Endometrial microvascular endothelial cells (primary cell): ENCODE measurements at regions not wholly inside any gene's neighbourhood (a gene's known extent, or its start where the extent isn't known, plus 50 kb on each side); places are given as distances from the start of the nearest gene placed in this dataset.

ENCODE experiments used
- in situ Hi-C: cut with HindIII; loops from 2 replicates; pipeline ENCODE4 v1.10.0; 2017; ENCODE audit warnings: low sequenced_read_pairs, low pct_unique_long_range_greater_than_20kb; ENCODE audit errors: inconsistent ontology term

GRCh38 chr11:15473954-15474837 lies 359.5 kb downstream of the INSC start:
- in situ Hi-C loops: no loop called here

GRCh38 chr11:15476371-15476917 lies 361.7 kb downstream of the INSC start:
- in situ Hi-C loops: no loop called here

DNA sequence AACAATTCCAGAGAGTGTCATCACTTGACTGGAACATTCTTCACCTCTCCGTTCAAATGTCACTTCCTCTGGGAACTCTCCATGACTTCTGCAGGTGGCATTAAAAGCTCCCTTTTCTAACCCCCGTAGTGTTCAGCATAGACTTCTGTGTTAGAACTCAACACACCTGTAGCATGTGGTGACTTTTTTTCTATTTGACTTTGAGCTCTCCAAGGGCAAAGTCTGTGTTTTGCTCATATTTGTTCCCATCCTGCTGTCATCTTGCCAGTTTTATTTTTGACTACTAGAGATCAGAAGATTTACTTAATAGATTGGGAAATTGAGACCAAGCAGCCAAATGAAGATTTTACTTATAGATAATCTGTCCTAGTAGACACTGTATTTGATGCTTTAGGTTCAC lies 367.1 kb downstream of the INSC start:
- in situ Hi-C loops: no loop called here

GRCh38 chr11:15483205-15483604 lies 368.5 kb downstream of the INSC start:
- in situ Hi-C loops: no loop called here

DNA sequence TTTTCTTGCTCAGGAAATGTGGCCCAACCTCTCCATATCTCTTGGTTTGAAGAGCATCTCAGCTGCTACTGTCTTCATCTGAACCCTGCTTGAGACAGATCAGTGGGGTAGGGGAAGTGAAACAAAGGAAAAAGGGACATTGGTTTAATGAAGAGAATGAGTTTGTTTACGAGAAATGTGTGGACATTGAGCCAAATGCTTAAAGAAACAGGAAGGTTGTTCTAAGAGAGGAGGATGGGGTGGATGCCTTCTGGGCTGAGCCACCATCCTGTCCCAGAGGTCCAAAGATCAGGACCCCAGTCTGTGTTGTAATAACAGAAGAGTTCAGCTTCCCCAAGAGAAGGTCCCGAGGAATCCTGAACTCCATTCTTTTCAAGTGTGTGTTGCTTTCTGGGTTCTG lies 369.7 kb downstream of the INSC start:
- in situ Hi-C loops: no loop called here

GRCh38 chr11:15485432-15485831 lies 370.7 kb downstream of the INSC start:
- in situ Hi-C loops: no loop called here

- in situ Hi-C loops: no loop called here
Observed at GRCh38 chr11:15489281-15489680, 374.6 kb downstream of the INSC start.

DNA sequence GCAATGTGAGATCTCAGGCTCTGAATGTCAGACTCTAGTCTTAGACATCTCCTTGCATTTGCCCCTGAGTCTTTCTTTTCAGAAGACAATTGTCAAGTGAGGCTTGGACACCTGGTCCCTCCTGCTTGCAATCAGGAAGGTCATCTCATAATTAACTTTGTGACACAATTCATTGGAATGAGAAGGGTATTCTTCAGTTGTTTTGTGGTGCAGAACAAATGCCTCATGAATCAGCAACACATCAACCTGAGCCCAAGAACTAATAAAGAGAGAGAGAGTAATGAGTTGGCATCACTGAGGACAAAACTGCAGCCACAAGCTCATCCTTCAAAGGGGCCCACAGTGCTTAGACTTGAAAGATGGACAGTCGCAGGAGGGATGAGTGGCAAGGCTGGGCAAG lies 375.8 kb downstream of the INSC start:
- in situ Hi-C loops: no loop called here

GRCh38 chr11:15493066-15493465 lies 378.3 kb downstream of the INSC start:
- in situ Hi-C loops: no loop called here

DNA sequence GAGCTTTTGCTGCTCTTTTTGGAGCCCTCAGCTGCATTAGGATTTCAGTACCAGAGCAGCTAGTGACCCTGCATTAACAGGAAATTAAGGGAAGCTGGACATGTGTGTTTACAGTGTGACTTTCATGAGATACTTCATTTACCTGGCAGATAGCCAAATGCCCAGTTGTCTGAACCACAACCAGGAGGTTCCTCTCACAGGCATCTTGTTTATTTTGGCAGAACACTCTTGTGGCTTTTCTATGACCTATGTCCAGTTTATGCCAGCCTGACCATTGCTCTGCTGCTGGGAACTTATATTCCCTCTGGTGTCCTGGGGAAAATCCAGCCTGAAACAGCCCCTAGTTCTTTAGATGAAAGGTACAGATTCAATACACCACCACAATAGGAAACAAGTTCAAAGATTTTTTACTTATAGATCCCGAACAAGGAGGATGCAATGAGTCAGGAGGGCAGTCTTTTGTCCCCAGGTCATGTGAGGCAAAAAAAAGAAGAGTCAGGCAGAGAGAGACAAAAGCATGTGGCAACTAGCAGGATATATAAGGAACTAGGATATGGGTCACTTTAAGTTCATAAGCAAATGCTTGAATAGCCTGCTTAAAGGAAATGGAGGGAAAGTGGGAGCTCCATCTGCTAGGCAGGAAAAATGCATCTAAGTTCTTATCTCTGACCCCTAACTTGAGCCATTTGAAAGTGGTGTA lies 379.3 kb downstream of the INSC start:
- in situ Hi-C loops: no loop called here

GRCh38 chr11:15494740-15495139 lies 380.0 kb downstream of the INSC start:
- in situ Hi-C loops: no loop called here

DNA sequence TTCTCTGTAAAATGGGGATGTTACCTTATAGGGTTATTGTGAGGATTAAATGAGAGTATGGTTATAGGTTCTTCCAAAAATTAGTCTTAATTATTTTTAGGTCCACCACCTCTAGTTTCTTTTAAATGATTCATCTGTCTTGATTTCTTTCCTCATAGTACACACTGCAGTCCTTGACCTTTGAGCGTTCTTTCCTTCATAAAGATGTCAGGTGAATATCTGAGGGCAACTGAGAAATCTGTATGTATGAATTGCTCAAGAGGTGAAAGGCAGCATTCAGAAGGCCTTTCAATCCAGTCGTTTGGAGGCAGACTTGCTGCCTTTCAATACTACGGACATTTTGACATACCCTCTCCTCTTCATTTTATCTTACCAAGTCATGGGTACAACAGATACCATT lies 380.7 kb downstream of the INSC start:
- in situ Hi-C loops: no loop called here

DNA sequence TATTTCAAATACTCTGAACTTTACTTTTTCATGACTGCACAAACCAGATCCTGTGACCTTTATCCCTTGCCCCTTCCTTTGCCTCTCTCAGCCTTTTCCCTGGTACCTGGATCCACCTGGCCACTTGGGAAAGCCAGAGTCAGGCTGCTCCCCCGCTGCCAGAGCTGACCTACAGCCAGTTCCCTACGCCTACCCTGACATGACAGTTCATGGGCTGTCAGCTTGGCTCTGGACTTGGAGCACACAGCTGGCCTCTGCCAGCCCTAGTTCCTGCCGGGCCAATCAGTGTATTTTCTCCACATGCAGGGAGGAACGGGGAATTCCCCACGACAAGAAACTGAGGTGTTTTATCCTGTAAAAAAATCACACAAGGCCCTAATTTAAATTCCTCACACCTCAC lies 382.6 kb downstream of the INSC start:
- in situ Hi-C loops: no loop called here

GRCh38 chr11:15499674-15500073 lies 385.0 kb downstream of the INSC start:
- in situ Hi-C loops: no loop called here

DNA sequence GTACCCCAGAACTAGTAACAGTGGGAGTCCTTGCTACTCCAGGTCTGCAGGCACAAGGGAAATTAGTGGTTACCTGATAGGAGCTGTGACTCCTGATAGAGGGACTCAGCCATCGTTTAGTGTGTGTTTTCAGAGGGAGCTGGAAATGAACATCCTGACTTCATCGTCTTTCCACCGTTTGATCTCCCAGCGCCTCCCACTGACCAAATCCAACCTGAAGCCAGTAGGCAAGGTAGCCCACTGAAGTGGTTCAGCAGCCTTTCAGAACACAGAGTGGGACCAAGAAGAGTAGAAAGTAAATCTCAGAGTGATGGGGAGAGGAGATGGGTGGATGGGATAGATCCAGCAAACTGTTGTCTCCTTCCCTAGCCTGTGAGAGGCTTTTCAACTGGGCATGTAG lies 385.9 kb downstream of the INSC start:
- in situ Hi-C loops: no loop called here

- in situ Hi-C loops: no loop called here
Observed at GRCh38 chr11:15501566-15501965, 386.8 kb downstream of the INSC start.

DNA sequence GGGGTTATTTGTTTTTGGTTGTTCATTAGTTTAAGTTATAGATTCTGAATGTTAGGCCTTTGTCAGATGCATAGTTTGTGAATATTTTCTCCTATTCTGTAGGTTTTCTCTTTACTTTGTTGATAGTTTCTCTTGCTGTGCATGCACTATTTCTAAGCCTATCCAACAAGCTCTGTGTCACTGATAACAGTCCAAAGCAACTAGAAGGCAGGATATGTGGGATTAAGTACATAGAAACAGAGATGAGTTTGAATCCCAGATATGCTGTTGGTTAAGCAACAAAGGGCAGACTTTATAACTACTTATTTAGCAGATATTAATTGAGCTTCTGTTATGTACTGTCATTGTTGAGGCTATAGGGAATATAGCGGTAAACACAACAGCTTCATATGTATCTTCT lies 390.4 kb downstream of the INSC start:
- in situ Hi-C loops: no loop called here

GRCh38 chr11:15507592-15507991 lies 392.9 kb downstream of the INSC start:
- in situ Hi-C loops: no loop called here

GRCh38 chr11:15509082-15509481 lies 394.4 kb downstream of the INSC start:
- in situ Hi-C loops: no loop called here

DNA sequence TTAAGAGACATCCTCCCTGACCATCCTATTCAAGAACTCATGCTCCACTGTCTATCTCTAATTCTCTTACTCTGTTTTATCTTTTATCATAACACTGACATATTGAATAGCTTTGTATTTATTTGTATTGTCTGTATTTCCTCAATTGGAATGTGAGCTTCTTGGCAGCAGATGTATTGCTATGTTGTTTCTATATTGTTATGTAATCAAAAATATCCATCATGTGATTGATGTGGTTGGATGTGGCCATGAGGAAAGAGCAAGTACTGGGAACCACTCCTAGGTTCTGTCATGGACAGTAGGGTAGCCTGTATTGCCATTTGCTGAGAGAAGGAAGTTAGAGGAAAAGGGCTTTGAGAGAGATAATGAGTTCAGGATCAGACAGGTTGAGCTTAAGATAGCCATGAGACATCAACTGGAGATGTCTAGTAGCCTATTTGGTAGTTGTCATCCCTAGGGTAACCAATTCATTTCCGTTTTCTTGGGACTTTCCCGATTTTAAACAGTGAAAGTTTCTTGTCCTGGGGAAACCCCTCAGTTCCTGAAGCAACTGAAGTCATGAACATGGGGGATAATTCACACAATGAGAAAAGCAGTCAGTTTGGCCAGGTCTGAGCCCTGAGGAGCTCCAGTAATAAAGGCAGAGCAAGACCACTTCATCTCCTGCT lies 404.5 kb downstream of the INSC start:
- in situ Hi-C loops: no loop called here
